HL-60 (cell line): ENCODE measurements at regions not wholly inside any gene's neighbourhood (a gene's known extent, or its start where the extent isn't known, plus 50 kb on each side); places are given as distances from the start of the nearest gene placed in this dataset.

Source experiments
- CTCF ChIP-seq: IDR thresholded peaks from one replicate; pipeline ENCODE4 v1.5.1; 2011; ENCODE audit warnings: low read length, control low read depth, inconsistent platforms; ENCODE audit not compliant: insufficient read depth
- GABPA ChIP-seq: IDR thresholded peaks from 2 replicates; pipeline ENCODE4 v1.6.1; 2012; ENCODE audit warnings: low read depth
- POLR2AphosphoS5 ChIP-seq: IDR thresholded peaks from 2 replicates; pipeline ENCODE4 v1.6.1; 2012; ENCODE audit warnings: low read depth
- SPI1 ChIP-seq: IDR thresholded peaks from 2 replicates; pipeline ENCODE4 v1.6.1; 2012; ENCODE audit warnings: low read depth, mild to moderate bottlenecking, borderline replicate concordance
- TF ChIP-seq, protein P1 (sequence below): IDR thresholded peaks from 2 replicates; pipeline ENCODE4 v1.6.1; 2012; ENCODE audit warnings: low read depth; ENCODE audit not compliant: insufficient replicate concordance

DNA sequence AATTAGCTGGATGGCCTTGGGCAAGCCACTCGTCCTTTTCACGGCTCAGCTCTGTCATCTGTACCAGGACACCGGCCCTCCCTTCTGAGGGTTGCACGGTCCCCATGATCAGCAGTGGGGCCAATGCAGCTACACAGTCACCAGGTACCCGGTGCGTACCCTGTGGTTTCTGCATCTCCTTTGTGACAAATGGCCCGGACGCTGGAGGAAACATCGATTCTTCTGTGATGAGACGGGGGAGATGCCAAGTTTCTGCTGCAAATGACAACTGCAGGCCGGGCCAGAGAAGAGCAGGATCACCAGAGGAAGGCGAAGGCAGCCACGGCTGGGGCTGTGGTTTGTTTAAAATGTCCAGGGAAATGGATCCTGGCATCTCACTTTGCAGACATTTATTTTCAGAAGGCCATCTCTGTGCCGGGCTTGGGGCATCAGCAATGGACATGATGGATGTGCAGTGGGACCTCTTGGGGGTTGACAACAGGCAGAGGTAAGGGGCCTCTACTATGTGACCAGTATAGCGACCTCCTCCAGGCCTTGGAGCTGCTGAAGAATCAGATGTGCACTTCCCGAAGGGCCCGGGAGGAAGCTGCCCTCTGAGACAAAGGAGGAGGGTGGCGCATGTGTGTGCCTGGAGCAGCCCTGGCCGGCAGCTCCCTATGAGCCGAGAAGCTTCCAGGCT, 221.9 kb upstream of the C1orf174 start:
- TF ChIP-seq CTCF (no peak), POLR2AphosphoS5 (no peak), GABPA (no peak), SPI1 (no peak)
- TF ChIP-seq, protein P1, sequence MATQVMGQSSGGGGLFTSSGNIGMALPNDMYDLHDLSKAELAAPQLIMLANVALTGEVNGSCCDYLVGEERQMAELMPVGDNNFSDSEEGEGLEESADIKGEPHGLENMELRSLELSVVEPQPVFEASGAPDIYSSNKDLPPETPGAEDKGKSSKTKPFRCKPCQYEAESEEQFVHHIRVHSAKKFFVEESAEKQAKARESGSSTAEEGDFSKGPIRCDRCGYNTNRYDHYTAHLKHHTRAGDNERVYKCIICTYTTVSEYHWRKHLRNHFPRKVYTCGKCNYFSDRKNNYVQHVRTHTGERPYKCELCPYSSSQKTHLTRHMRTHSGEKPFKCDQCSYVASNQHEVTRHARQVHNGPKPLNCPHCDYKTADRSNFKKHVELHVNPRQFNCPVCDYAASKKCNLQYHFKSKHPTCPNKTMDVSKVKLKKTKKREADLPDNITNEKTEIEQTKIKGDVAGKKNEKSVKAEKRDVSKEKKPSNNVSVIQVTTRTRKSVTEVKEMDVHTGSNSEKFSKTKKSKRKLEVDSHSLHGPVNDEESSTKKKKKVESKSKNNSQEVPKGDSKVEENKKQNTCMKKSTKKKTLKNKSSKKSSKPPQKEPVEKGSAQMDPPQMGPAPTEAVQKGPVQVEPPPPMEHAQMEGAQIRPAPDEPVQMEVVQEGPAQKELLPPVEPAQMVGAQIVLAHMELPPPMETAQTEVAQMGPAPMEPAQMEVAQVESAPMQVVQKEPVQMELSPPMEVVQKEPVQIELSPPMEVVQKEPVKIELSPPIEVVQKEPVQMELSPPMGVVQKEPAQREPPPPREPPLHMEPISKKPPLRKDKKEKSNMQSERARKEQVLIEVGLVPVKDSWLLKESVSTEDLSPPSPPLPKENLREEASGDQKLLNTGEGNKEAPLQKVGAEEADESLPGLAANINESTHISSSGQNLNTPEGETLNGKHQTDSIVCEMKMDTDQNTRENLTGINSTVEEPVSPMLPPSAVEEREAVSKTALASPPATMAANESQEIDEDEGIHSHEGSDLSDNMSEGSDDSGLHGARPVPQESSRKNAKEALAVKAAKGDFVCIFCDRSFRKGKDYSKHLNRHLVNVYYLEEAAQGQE = no peak
